Stimulated activated CD4-positive, alpha-beta T cell treated with anti-CD3 and anti-CD28 coated beads, Interleukin-12 subunit alpha, Interleukin-12 subunit beta, amount 100 ng/mL, for 4 hours (primary cell): ENCODE measurements at regions not wholly inside any gene's neighbourhood (a gene's known extent, or its start where the extent isn't known, plus 50 kb on each side); places are given as distances from the start of the nearest gene placed in this dataset.
"Not testable (repeated sequence)": the region's sequence is repeated elsewhere in the genome, so short reads cannot be mapped to it uniquely, and the experiment has no call there.

ENCODE experiments used
- DNase-seq: peaks from one replicate; pipeline ENCODE4 v3.0.0-alpha.2; 2020

- no peak for DNase-seq
Observed at GRCh38 chr2:240191001-240191400, 50.5 kb upstream of the OTOS start.

DNA sequence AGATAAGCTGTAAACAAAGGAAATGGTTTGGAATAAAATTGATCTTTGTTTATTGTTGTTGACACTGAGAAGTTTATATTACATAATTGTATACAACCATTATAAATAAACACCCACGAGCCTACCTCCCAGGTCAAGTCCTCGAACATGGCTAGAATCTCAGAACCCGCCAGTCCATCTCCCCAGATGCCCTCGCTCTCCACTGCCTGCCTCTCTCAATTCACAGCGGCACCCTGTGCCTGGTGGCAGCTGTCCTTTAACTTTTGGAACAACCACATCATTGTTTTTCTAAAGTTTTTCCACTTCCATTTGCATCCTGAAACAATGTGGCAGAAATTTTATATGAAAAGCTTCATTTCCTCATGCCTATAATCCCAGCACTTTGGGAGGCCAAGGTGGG lies 52.2 kb upstream of the OTOS start:
- no peak for DNase-seq

DNA sequence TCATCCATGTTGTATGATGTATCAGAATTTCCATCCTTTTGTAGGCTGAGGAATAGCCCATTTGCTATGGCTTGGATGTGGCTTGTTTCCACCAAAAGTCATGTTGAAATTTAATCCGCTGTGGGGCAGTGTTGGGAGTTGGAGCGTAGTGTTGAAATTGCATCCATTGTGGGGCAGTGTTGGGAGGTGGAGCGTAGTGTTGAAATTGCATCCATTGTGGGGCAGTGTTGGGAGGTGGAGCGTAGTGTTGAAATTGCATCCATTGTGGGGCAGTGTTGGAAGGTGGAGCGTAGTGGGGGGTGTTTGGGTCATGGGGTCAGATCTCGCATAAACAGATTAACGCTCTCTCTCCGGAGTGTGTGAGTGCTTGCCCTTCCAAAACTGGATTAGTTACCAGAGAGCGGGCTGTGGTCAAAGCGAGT lies 53.9 kb upstream of the OTOS start:
- not testable (repeated sequence) for DNase-seq

DNA sequence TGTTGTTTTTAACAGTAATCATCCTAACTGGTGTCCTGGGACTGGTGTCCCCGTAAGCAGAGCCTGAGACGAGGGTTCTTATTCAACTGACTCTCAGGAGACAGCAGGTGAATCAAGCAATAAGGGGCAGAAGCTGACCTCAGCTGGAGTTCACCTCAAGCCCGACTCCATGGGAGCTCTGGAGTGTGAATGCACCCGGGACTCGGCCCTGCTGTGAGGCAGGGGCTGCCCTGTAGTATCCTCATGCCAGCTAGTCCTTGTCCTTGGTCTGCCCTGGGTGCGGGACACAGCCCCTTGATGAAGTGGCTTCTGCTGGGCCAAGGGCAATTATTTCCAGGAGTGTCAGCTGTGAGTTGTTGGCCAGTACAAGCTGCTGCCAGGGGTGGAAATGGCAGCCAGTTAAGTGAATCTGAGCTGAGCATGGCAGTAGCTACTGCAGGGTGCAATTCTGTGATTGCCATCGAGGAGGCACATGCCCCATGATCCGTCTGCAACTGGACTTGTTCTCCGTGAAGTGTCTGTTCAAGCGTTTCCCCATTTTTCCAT lies 54.9 kb upstream of the OTOS start:
- DNase-seq = no peak

- DNase-seq = no peak
Observed at GRCh38 chr2:240196716-240197461, 56.4 kb upstream of the OTOS start.

DNA sequence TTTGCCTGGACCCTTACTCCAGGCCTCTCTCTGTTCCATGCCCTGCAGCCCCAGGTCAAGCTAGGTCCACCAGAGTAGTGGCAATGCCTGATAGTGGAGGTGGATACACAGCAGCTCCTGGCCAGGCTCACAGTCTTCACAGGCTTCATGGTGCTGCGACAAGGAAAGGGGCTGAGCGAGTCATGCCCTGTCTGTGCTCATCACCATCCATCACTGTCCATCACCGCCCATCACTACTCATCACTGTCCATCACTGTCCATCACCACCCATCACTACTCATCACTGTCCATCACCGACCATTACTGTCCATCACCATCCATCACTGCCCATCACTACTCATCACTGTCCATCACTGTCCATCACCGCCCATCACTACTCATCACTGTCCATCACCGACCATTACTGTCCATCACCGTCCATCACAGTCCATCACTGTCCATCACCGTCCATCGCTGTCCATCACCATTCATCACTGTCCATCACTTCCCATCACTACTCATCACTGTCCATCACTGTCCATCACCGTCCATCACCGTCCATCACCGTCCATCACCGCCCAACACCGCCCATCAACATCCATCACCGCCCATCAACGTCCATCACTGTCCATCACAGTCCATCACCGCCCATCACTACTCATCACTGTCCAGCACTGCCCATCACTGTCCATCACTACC lies 57.1 kb upstream of the OTOS start:
- DNase-seq = no peak

GRCh38 chr2:240198226-240198625 lies 57.8 kb upstream of the OTOS start:
- DNase-seq = no peak

- no peak for DNase-seq
Observed at GRCh38 chr2:240199133-240199870, 58.8 kb upstream of the OTOS start.

DNA sequence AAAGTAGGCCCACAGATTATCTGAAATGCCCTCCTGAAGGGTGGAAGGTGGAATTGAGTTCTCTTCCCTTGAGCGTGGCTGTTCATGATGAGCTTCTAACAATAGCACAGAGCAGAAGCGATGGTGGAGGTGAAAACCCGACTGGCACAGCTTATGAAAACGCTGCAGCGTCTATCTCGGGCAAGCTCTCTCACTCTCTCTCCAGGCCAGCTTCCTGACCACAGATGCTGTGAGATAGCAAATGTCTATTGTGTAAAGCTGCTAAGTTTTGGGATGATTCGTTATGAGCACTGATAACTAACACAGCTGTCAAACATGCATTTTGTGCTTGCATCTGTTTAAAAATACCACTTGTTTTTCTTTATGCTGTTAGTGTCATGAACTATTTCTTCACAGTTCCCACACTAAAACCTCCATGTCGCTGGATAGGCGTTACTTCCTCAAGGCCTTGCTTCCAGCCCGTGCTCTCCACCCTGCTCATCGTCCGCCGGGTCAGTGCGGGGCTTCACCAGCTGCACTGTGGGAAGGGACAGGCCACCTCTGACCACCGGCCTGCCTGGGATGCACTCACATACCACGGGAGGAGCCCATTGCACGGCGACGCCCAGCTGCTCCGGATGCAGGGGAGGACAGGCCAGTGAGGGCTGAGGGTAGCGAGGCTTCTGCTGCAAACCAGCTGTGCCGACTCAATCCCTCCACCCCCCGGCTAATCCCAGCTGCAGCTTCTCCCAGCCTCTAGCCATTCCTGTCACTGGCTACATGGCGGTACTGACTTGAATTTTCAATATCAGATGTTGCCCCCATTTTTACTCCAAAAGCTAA lies 60.0 kb upstream of the OTOS start:
- DNase-seq = no peak

- DNase-seq = no peak
Observed at GRCh38 chr2:240201866-240202265, 61.4 kb upstream of the OTOS start.

DNA sequence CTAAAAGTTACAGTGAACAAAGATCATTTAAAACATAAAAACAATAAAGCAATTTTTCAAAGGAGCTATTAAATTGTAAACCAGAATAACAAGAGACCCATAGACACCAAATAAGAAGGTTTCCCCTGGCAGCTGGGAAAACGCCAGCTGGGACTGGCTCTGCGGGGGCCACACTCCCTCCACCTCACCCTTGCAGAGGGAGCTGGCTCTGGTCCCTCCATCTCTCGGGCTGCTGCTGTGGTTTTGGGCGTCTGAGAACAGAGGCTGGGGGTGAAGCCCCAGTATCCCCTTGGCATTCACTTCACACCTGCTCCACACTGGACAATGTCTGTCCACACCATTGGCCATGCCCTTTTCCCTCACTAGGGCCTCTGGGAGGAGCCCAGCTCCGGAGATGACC lies 62.1 kb upstream of the OTOS start:
- no peak for DNase-seq

DNA sequence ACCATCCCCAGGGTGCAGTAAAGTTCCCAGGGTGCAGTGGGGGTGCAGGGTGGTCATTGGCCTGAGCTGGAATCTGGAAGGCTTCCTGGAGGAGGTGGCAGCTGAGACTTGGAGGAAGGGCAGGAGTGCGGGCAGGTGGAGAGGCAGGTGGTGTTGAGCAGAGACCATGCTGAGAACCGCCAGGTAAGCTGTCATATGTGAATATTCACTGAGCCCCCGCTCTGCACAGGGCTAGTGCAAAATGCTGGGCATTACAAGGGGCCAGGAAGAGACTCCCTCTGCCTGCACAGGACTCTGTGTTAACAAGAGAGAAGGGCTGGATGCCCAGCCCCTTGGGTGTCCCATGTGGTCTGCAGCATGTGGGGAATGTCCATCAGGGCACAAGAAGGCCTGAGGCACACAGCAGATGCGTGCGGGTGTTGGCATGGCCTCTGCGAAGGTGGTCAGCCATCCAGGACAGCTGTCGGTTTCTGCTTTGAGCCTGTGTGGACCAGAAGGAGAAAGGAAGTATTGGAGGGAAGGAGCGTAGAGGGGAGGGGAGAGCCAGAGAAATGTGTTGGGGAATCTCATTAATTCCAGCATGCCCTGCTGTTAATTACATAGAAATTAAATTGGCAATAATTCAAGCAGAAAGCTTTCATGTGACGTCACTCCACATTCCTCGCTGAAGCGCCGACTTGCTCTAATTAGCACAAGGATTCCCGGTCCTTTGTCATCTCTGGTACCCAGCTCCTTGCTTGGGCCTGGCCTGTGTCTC lies 62.8 kb upstream of the OTOS start:
- DNase-seq = no peak

- DNase-seq = no peak
Observed at GRCh38 chr2:240203788-240204270, 63.4 kb upstream of the OTOS start.

DNA sequence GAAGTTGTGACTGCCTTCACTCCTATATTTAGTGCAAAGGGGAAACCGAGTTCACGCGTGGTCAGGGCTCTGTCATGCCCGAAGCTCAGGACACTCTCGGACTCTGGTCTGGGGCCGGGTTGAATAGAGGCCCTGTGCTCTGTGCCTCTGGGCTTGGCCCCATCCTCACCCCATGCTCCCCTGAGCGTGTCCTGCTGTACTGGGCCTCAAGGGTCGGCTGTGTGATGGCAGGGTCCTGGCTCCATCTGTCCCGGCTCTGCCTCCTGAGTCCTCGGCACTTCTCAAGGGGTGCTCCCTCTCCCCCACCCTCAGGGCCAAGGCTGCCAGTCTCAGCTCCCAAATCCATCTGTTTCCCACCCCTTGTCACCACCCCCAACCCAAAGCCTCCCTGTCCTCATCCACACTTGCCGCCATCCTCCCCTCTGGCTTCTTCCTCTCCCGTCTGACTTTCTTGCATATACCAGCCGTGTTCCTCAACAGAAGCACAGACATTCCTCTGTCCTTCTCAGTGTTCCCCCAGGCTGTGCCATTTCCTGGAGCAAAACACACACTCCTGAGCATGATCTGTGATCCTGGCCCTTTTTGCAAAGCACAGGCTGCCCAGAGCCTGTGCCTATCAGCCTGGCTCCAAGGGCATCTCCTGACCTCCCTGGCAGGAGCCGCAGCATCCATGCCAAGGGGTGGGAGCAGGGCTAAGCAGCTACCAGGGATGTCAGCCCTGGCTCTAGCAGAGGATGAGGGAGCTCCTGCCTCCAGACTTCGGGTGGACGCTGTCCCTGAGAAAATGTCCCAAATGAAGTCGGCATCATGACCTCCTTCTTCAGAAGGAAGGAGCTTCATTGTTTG lies 64.2 kb upstream of the OTOS start:
- no peak for DNase-seq

- peak; percentile 42 for DNase-seq
Observed at GRCh38 chr2:240205348-240205747, 64.9 kb upstream of the OTOS start.

DNA sequence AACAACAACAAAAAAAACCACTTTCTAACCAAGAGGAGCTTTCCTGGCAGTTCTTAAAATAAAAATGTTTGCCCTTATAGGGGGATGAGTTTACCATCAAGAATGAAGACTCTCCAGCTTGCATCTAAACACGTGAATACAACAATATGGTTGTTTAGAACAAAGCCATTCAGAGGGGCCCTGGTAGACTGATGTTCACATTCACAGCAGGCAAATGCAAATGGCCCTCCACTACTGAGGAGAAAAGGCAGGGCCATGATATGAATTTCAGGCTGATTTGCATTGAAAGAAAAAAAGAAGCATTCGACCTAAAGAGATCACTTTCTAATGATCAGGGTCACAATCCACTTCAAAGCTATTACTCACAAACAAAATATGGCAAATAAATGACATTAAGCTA lies 65.3 kb upstream of the OTOS start:
- no peak for DNase-seq

DNA sequence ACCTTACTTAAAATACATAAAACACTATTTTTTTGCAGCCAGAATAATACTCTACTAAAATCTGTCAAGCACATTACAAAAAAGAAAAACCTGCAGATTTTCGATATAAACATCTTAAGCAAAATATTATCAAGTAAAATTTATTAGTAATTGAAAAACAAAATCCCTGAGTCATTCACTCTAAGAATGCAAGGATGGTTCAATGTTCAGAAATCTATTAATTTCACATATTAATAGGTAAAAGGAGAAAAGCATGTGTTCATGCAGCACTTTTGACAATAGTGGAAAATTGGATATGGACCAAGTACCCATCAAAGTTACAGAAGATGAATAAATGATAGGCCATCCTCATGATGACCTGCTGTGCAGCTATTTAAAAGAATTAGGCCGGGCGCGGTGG lies 66.2 kb upstream of the OTOS start:
- DNase-seq = no peak

DNA sequence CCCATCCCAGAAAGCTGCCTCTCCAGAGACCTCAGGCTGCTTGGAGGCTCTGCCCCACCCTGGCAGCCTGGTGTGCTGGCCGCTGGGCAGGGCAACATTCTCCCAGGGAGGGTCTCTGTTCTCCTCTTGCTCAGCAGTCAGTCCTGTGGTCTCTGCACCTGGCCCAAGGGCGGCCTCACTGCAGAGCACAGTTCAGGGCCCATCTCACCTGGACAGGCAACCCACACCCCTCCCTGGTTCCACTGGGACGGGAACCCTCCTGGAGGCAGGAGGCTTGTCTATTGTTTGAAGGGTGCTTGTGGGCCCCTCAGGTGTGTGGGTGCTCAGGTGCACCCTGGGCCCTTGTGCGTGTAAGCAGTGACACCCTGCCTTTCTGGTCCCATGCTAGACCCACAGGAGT lies 67.2 kb upstream of the OTOS start:
- DNase-seq = no peak

DNA sequence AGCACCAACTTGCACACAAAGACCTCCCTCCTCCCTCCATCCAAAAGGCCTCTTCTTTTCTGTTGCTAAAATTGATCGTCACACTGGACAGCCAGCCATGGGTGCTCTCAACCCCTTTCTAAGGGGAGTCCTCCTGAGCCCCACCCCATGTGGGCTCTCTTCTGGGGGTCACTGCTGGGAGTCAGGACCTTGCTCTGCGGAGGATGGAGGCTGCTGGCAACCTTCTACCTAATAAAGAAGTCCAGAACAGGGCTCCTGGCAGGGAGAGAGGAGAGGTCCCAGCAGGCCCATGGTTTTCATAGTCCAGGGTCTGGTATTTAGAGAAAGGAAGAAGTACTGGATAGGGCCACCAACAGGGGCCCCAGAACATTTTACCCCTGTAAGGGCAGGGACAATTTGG lies 67.6 kb upstream of the OTOS start:
- DNase-seq = no peak

DNA sequence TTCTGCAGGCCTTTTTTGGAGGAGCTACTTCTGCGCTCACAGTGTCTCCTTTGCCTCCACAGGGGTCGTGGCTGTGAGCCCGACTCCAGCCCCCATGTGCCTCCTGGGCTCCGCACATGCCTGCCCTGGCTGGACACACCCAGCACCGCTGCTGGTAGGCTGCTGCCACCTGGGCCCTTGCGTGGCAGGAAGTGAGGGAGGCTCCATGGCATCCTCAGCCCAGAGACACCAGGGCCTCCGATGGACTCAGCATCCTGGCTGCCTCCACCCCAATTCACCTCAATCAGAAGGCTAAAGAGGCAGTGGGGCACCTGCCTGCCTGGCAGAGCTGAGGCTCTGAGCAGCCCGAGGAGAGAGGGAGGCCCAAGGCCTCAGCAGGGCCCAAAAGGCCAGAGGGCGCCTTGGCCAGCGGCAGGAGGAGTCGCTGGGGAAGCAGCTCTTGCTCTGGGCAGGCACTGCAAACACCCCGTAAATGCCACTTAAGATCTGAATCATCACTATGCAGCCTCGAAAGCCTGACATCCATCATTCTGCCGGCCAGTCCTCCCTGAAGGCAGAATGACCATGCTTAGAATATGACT lies 68.3 kb upstream of the OTOS start:
- no peak for DNase-seq

DNA sequence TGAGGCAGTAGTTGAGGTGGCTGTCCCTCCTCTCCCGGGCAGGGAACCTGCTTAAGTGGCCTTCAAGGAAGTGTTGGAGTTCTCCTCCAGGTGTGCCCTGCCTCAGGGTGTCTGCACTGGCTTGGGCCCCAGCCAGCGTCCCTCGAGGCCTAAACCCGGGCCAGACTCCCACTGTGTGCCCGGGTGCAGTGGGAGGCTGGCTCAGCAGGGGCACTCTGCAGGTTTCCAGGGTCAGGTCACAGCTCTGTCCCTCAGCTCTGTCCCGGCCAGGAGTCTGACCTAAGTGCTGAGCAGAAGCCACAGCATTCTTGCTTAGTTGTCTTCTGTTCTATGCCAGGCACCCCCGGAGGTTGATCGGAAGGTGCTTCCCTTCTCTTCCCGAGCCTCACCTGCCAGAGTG lies 69.0 kb upstream of the OTOS start:
- DNase-seq = no peak
